GM10248 (cell line): ENCODE measurements at regions not wholly inside any gene's neighbourhood (a gene's known extent, or its start where the extent isn't known, plus 50 kb on each side); places are given as distances from the start of the nearest gene placed in this dataset.

Experiments
- CTCF ChIA-PET: fragments of 300-600 bp; sonication (Branson Sonifier 250); formaldehyde crosslinking; extraction: SDS; loops from one replicate; lab custom pipeline; 2021; ENCODE audit warnings: antibody characterized with exemption; lab: Yijun Ruan, JAX
- POLR2A ChIA-PET: fragments of 350-650 bp; sonication (Branson Sonifier 250); formaldehyde crosslinking; extraction: SDS; loops from one replicate; lab custom pipeline; 2020; ENCODE audit warnings: antibody characterized with exemption; lab: Yijun Ruan, JAX
- DNase-seq: peaks from one replicate; pipeline ENCODE4 v3.0.0; 2012; ENCODE audit errors: extremely low spot score
- CTCF ChIP-seq: IDR thresholded peaks from 2 replicates; pipeline ENCODE4 v1.5.1; 2012; ENCODE audit warnings: mild to moderate bottlenecking, low read depth; ENCODE audit errors: extremely low read depth, missing control alignments, control extremely low read depth

GRCh38 chr3:127077505-127078064 lies 94.7 kb downstream of the PLXNA1 start:
- CTCF ChIA-PET = no interaction called here
- TF ChIP-seq CTCF = no peak
- POLR2A ChIA-PET = no interaction called here
- no peak for DNase-seq

- no peak for TF ChIP-seq CTCF
- ChIA-PET CTCF (no interaction called here), POLR2A (no interaction called here)
- no peak for DNase-seq
Measured at GRCh38 chr3:127078626-127079025, 95.7 kb downstream of the PLXNA1 start.

GRCh38 chr3:127079211-127079610 lies 96.3 kb downstream of the PLXNA1 start:
- CTCF ChIA-PET = no interaction called here
- POLR2A ChIA-PET = no interaction called here
- no peak for DNase-seq
- TF ChIP-seq CTCF = no peak

GRCh38 chr3:127081001-127081720 lies 98.2 kb downstream of the PLXNA1 start:
- no peak for DNase-seq
- POLR2A ChIA-PET = no interaction called here
- no peak for TF ChIP-seq CTCF
- CTCF ChIA-PET = no interaction called here

- no peak for DNase-seq
- TF ChIP-seq CTCF = no peak
- POLR2A ChIA-PET = no interaction called here
- CTCF ChIA-PET = no interaction called here
Measured at GRCh38 chr3:127082066-127082465, 99.2 kb downstream of the PLXNA1 start.

- no peak for DNase-seq
- POLR2A ChIA-PET = no interaction called here
- no peak for TF ChIP-seq CTCF
- CTCF ChIA-PET = no interaction called here
Measured at GRCh38 chr3:127083778-127084397, 101.0 kb downstream of the PLXNA1 start.
